ENCODE measurements at regions not wholly inside any gene's neighbourhood (a gene's known extent, or its start where the extent isn't known, plus 50 kb on each side); places are given as distances from the start of the nearest gene placed in this dataset.

DNA sequence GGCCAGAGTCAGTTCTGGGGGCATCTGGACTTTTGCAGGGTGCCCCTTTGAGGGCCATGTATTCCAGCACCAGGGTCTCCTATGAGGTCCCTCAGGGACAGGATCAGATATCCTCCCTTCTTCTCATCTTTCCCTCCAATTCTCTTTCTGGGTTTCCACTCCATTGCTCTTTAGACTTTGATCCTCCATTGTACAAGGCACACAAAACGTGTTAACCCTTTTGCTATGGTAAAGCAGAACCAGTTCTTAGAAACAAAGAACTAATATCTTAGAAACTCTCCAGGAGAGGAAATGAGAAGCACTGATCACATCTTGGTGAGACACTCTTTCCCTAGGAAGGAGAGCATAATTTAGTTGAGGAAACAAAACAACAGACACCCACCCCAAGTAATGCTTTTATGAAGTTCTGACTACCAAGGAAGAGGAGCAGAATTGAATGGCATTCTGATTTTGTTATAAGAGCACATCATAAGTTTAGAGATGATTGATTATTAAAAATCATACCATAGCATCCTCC lies 200.7 kb upstream of the NPY2R start:
- H3K36me3 ChIP-seq (ENCODE audit: insufficient read depth, low read length) = no peaks in the 10 kb centered on the region

DNA sequence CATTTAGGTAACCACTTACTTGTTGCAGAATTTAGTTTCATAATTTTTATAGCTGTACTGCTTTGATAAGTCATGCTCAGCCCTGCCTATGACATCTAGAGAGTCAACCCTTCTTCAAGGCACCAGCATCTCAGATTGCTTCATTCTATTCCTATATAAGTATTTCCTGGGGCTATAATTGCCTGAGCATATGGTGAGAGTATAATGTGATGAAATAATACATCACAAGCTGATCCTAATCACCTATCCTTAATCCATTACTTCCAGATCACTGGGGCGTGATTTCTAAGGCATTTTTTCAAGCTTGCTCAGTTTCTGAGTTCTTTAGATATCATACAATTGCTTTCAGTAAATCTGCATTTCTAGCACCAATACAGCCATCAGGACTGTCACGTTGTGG lies 200.0 kb upstream of the NPY2R start:
- no peaks in the 10 kb centered on the region for H3K79me2 ChIP-seq (ENCODE audit: insufficient read depth, low read length)
- TF ChIP-seq, protein P1, sequence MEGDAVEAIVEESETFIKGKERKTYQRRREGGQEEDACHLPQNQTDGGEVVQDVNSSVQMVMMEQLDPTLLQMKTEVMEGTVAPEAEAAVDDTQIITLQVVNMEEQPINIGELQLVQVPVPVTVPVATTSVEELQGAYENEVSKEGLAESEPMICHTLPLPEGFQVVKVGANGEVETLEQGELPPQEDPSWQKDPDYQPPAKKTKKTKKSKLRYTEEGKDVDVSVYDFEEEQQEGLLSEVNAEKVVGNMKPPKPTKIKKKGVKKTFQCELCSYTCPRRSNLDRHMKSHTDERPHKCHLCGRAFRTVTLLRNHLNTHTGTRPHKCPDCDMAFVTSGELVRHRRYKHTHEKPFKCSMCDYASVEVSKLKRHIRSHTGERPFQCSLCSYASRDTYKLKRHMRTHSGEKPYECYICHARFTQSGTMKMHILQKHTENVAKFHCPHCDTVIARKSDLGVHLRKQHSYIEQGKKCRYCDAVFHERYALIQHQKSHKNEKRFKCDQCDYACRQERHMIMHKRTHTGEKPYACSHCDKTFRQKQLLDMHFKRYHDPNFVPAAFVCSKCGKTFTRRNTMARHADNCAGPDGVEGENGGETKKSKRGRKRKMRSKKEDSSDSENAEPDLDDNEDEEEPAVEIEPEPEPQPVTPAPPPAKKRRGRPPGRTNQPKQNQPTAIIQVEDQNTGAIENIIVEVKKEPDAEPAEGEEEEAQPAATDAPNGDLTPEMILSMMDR (IDR thresholded peaks at IDR 0.05; ENCODE audit: low read length) = no peak
- TF ChIP-seq EZH2 (IDR thresholded peaks at IDR 0.05; ENCODE audit: borderline replicate concordance, low read length) = no peak
- no peaks in the 10 kb centered on the region for H3K27me3 ChIP-seq (ENCODE audit: insufficient read depth, low read length)
- H3K9me2 ChIP-seq (ENCODE audit: low read depth, low read length) = no peaks in the 10 kb centered on the region
- H3K4me1 ChIP-seq (ENCODE audit: insufficient read depth, low read length, severe bottlenecking) = no peaks in the 10 kb centered on the region
- no peak overlapping the region for H3K4me3 ChIP-seq (ENCODE audit: low read depth, low read length, poor library complexity, severe bottlenecking)
- H3K9me3 ChIP-seq (ENCODE audit: low read length) = no peaks in the 10 kb centered on the region
- H3K9ac ChIP-seq (ENCODE audit: low read length) = no peak overlapping the region
- H3K27ac ChIP-seq (ENCODE audit: low read depth, low read length, poor library complexity, severe bottlenecking) = no peak overlapping the region
- no peaks in the 10 kb centered on the region for H3K36me3 ChIP-seq (ENCODE audit: insufficient read depth, low read length)
- H4K20me1 ChIP-seq (ENCODE audit: insufficient read depth, low read length) = no peaks in the 10 kb centered on the region
- H3F3A ChIP-seq (ENCODE audit: insufficient read depth, low read length) = no peaks in the 10 kb centered on the region
- H3K4me2 ChIP-seq (ENCODE audit: low read length) = no peak overlapping the region
- H2AFZ ChIP-seq (ENCODE audit: low read length) = no peak overlapping the region

More for the DNA sequence above, 200.7 kb upstream of the NPY2R start:
- no peak overlapping the region for H2AFZ ChIP-seq (ENCODE audit: low read length)
- H3K27ac ChIP-seq (ENCODE audit: low read depth, low read length, poor library complexity, severe bottlenecking) = no peak overlapping the region
- no peaks in the 10 kb centered on the region for H3K4me1 ChIP-seq (ENCODE audit: insufficient read depth, low read length, severe bottlenecking)
- no peak overlapping the region for H3K4me2 ChIP-seq (ENCODE audit: low read length)
- TF ChIP-seq EZH2 (IDR thresholded peaks at IDR 0.05; ENCODE audit: borderline replicate concordance, low read length) = no peak
- TF ChIP-seq, protein P1 (IDR thresholded peaks at IDR 0.05; ENCODE audit: low read length) = no peak
- H4K20me1 ChIP-seq (ENCODE audit: insufficient read depth, low read length) = no peaks in the 10 kb centered on the region
- H3K79me2 ChIP-seq (ENCODE audit: insufficient read depth, low read length) = no peaks in the 10 kb centered on the region
- no peaks in the 10 kb centered on the region for H3F3A ChIP-seq (ENCODE audit: insufficient read depth, low read length)
- no peaks in the 10 kb centered on the region for H3K9me2 ChIP-seq (ENCODE audit: low read depth, low read length)
- no peaks in the 10 kb centered on the region for H3K9me3 ChIP-seq (ENCODE audit: low read length)
- no peaks in the 10 kb centered on the region for H3K27me3 ChIP-seq (ENCODE audit: insufficient read depth, low read length)
- no peak overlapping the region for H3K4me3 ChIP-seq (ENCODE audit: low read depth, low read length, poor library complexity, severe bottlenecking)
- H3K9ac ChIP-seq (ENCODE audit: low read length) = no peak overlapping the region

DNA sequence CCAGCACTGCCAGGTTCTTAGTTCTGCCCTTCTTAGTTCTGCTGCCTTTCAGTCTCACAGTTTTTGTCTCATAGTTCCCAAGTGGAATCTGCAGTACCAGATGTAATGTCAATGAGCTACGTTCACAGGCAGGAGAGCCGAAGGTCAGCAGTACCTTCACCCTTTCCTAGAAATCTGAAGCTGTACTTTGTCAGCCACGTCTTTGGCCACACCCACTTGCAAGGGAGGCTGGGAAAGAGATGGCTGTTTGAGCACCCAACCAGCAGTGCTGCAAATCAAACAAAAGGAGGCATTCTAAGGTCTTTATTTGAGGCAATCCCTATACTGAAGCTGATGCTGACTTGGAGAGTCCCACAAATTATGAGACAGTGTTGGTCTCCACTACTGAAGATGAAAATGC lies 199.1 kb upstream of the NPY2R start:
- Histone ChIP-seq H3K4me3 (ENCODE audit: low read depth, low read length, poor library complexity, severe bottlenecking) (no peak overlapping the region), H3K9me2 (ENCODE audit: low read depth, low read length) (no peaks in the 10 kb centered on the region), H3K79me2 (ENCODE audit: insufficient read depth, low read length) (no peaks in the 10 kb centered on the region), H3K9me3 (ENCODE audit: low read length) (no peaks in the 10 kb centered on the region), H4K20me1 (ENCODE audit: insufficient read depth, low read length) (no peaks in the 10 kb centered on the region), H3K4me1 (ENCODE audit: insufficient read depth, low read length, severe bottlenecking) (no peaks in the 10 kb centered on the region), H3K9ac (ENCODE audit: low read length) (no peak overlapping the region), H3K4me2 (ENCODE audit: low read length) (no peak overlapping the region), H3K36me3 (ENCODE audit: insufficient read depth, low read length) (no peaks in the 10 kb centered on the region), H3K27ac (ENCODE audit: low read depth, low read length, poor library complexity, severe bottlenecking) (no peak overlapping the region), H3K27me3 (ENCODE audit: insufficient read depth, low read length) (no peaks in the 10 kb centered on the region), H2AFZ (ENCODE audit: low read length) (no peak overlapping the region), H3F3A (ENCODE audit: insufficient read depth, low read length) (no peaks in the 10 kb centered on the region)
- TF ChIP-seq, protein P1 (IDR thresholded peaks at IDR 0.05; ENCODE audit: low read length) = no peak
- TF ChIP-seq EZH2 (IDR thresholded peaks at IDR 0.05; ENCODE audit: borderline replicate concordance, low read length) = no peak
